Liver (tissue), 3 donors: ENCODE measurements at regions not wholly inside any gene's neighbourhood (a gene's known extent, or its start where the extent isn't known, plus 50 kb on each side); places are given as distances from the start of the nearest gene placed in this dataset.

ENCODE experiments used
- CTCF ChIP-seq: fragments of 150-350 bp; IDR thresholded peaks from 2 replicates; pipeline ENCODE4 v1.5.1; 2017; ENCODE audit warnings: improper control_type of control experiment, low read depth, low read length; ENCODE audit not compliant: missing input control
- EGR1 ChIP-seq, 2 donors: IDR thresholded peaks; 2 replicates each; pipeline ENCODE4 v1.6.1; 2016 to 2018; ENCODE audit warnings: antibody characterized with exemption in 2 of 2, low read depth in 2 of 2
- GABPA ChIP-seq, 2 donors: IDR thresholded peaks in 1 of 2; conservative IDR thresholded peaks in 1 of 2; 2 replicates each; pipeline ENCODE4 v1.6.1; 2016; ENCODE audit warnings: antibody characterized with exemption in 2 of 2, mild to moderate bottlenecking in 1 of 2, moderate library complexity in 1 of 2
- JUND ChIP-seq, 2 donors: IDR thresholded peaks; 2 replicates each; pipeline ENCODE4 v1.6.1; 2016; ENCODE audit warnings: antibody characterized with exemption in 2 of 2
- REST ChIP-seq: IDR thresholded peaks from 2 replicates; pipeline ENCODE4 v1.6.1; 2016; ENCODE audit warnings: antibody characterized with exemption, mild to moderate bottlenecking
- TAF1 ChIP-seq: conservative IDR thresholded peaks from 2 replicates; pipeline ENCODE4 v1.6.1; 2016; ENCODE audit warnings: antibody characterized with exemption, mild to moderate bottlenecking
- ZBTB33 ChIP-seq: IDR thresholded peaks from 2 replicates; pipeline ENCODE4 v1.6.1; 2016; ENCODE audit warnings: antibody characterized with exemption
- donor health status: healthy.
- donor health status: healthy.

GRCh38 chr11:69894181-69894611, 75.0 kb upstream of the FGF3 start:
- no peak for TF ChIP-seq CTCF
- no peak for TF ChIP-seq TAF1
- no peak for TF ChIP-seq JUND (IDR thresholded peaks at IDR 0.05)
- no peak for TF ChIP-seq GABPA (IDR thresholded peaks at IDR 0.05 in 1 of 2, conservative IDR thresholded peaks at IDR 0.05 in 1 of 2)
- no peak for TF ChIP-seq REST
- no peak for TF ChIP-seq EGR1 (IDR thresholded peaks at IDR 0.05; ENCODE audit: low read depth in 2 of 2)
- TF ChIP-seq ZBTB33: no peak
